WI38 (cell line): ENCODE measurements at regions not wholly inside any gene's neighbourhood (a gene's known extent, or its start where the extent isn't known, plus 50 kb on each side); places are given as distances from the start of the nearest gene placed in this dataset.
"Not testable (repeated sequence)": the region's sequence is repeated elsewhere in the genome, so short reads cannot be mapped to it uniquely, and the experiment has no call there.

ENCODE experiments used
- H3K4me3 ChIP-seq: 2 replicates; pipeline ENCODE4 v1.5.1; 2011; ENCODE audit warnings: low read depth, mild to moderate bottlenecking, control low read depth, low read length
- CTCF ChIP-seq: IDR thresholded peaks from 2 replicates; pipeline ENCODE4 v1.5.1; 2012; ENCODE audit warnings: low read depth, mild to moderate bottlenecking, control low read depth, low read length

- H3K4me3 ChIP-seq: no peak overlapping the region
- no peak for TF ChIP-seq CTCF
Measured at GRCh38 chr9:18281291-18281690, 192.7 kb upstream of the ADAMTSL1 start.

- TF ChIP-seq CTCF: no peak
- no peak overlapping the region for H3K4me3 ChIP-seq
Measured at GRCh38 chr9:18294229-18294628, 179.7 kb upstream of the ADAMTSL1 start.

GRCh38 chr9:18296702-18297055, 177.3 kb upstream of the ADAMTSL1 start:
- H3K4me3 ChIP-seq: no peak overlapping the region
- TF ChIP-seq CTCF: no peak

GRCh38 chr9:18297056-18297841, 176.7 kb upstream of the ADAMTSL1 start:
- no peak for TF ChIP-seq CTCF
- H3K4me3 ChIP-seq: no peak overlapping the region

GRCh38 chr9:18299449-18299848, 174.5 kb upstream of the ADAMTSL1 start:
- no peak overlapping the region for H3K4me3 ChIP-seq
- no peak for TF ChIP-seq CTCF

GRCh38 chr9:18305167-18305806, 168.7 kb upstream of the ADAMTSL1 start:
- not testable (repeated sequence) for H3K4me3 ChIP-seq

GRCh38 chr9:18314316-18314715, 159.6 kb upstream of the ADAMTSL1 start:
- TF ChIP-seq CTCF: no peak
- no peak overlapping the region for H3K4me3 ChIP-seq
